ENCODE measurements at regions not wholly inside any gene's neighbourhood (a gene's known extent, or its start where the extent isn't known, plus 50 kb on each side); places are given as distances from the start of the nearest gene placed in this dataset.
"Not testable (repeated sequence)": the region's sequence is repeated elsewhere in the genome, so short reads cannot be mapped to it uniquely, and the experiment has no call there.

DNA sequence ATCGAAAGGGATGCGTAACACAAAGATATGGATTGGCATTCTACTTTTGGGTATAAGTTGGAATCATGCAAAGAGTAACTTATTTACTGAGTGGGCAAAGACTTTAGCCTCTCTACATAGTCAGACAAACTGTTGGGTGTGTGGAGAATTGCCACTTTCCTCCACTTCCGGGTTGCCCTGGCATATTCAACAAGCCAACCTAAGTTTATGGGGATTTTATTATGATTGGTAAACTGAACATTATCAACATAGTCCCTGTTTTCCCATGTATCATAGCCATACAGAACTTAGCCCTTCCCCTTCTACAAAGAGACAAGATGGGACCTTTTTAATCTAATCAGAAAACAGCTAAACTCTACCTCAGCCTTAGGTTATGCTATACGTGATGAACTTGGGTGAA is 121.6 kb downstream of the AGTR2 start:
- DNase-seq = no peak

DNA sequence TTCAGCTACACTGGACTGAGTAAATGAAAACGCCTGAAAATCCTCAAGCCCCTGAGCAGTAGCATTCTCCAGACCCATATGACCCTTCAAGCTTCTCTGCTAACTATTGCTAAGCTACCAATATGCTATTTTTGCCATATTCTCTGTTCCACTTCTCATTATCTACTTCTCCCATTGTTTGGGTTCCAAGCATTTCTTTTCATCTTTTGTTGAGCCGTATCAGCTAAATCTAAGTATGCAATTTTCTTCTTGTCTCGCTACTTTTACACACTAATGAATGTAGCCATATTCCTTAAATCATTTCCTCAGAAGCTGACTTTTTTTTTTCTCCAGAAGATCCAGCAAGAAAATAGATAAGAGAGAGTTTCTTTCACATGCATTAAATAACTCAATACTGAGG is 128.4 kb downstream of the AGTR2 start:
- DNase-seq = no peak

DNA sequence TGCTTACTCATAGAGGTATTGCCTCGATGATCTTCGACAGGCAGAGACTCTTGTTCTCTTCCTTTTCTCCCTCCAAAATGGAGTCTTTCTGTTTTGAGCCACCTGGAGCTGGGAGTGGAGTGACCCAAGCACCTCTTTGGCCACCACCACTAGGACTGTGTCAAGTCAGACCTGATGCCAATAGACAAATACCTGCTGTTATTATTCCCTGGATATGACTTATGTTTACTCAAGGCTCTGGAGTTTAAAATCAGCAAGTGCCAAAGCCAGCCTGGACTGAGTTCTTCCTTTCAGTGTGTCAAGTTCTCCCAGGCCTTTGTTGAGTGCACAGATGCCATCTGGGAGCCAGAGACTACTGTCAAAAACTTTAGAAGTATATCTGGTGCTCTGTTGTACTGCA is 130.2 kb upstream of the SLC6A14 start:
- DNase-seq = no peak

DNA sequence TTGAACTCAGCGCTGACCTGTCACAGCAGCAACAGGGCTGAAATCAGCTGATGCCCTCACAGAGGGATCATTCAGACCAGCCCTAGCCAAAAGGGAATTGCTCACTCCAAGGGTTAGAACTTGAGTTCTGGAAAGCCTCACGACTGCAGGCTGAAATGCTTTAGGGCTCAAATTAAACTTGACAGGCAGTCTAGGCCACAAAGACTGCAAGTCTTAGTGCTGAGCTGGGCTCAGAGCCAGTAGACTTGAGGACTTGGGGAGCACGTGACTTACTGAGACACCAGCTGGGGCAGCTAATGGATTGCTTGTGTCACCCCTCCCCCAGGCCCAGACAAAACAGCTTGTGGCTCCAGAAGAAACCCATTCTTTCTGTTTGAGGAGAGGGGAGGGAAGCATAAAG is 119.0 kb upstream of the SLC6A14 start:
- DNase-seq = no peak

DNA sequence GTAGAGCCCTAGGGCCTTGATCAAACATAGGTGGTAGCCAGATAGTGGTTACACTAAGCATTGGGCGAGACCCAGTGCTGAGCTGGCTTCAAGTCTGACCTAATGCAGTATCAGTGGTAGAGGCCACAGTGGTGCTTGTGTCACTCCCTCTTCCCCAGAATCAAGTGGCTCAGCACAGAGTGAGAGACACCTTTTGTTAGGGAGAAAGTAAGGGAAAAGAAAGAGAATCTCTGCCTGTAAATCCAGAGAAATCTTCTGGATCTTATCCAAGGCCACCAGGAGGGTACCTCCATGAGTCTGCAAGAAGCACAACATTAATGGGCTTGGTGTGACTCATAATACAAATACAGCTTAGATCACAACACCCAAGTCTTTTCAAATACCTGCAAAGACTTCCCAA is 117.7 kb upstream of the SLC6A14 start:
- no peak for DNase-seq

DNA sequence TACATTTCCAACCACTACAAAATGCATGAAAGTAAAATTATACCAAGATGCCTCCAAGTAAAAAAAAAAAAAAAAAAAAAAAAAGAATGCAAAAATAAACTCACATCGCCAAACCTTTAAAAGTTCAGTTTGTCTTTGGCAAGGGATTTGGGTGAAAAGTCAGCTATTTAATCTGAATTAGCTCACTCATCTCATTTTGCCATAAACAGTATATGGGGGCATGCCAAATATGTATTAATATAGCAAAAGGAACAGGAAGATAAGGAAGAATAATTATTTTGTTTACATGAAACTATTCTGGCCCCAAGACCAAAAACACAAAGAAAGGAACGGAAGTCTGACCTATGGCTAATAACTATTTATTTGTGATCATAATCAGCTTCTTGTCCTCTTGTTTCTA is 114.7 kb upstream of the SLC6A14 start:
- no peak for DNase-seq

DNA sequence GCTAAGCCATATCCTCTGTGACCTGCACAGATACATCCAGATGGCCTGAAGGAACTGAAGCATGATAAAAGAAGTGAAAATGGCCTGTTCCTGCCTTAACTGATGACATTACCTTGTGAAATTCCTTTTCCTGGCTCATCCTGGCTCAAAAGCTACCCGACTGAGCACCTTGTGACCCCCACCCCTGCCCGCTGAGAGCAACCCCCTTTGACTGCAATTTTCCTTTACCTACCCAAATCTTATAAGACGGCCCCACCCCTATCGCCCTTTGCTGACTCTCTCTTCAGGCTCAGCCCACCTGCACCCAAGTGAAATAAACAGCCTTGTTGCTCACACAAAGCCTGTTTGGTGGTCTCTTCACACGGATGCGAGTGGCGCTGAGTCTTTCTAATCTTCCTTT is 104.4 kb upstream of the SLC6A14 start:
- not testable (repeated sequence) for DNase-seq

DNA sequence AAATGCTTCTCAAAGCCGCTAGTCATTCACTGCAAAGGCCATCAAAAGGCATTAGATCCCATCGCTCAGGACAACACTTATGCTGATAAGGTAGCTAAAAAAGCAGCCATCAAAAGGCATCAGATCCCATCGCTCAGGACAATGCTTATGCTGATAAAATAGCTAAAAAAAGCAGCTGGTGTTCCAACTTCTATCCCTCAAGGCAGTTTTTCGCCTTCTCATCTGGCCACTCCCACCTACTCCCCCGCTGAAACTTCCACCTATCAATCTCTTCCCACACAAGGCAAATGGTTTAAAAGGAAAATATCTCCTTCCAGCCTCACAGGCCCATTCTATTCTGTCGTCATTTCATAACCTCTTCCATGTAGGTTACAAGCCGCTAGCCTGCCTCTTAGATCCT is 101.6 kb upstream of the SLC6A14 start:
- DNase-seq = not testable (repeated sequence)

DNA sequence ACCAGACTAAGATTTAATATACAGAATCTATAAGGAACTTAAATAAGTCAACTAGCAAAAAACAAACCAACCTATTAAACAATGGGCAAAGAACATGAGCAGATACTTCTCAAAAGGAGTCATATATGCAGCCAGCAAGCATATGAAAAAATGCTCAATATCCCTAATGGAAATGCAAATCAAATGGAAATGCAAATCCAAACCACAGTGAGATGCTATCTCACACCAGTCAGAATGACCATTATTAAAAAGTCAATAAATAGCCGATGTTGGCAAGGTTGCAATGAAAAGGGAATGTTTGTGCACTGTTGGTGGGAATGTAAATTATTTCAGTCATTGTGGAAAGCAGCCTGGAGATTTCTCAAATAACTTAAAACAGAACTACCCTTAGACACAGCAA is 97.0 kb upstream of the SLC6A14 start:
- no peak for DNase-seq

DNA sequence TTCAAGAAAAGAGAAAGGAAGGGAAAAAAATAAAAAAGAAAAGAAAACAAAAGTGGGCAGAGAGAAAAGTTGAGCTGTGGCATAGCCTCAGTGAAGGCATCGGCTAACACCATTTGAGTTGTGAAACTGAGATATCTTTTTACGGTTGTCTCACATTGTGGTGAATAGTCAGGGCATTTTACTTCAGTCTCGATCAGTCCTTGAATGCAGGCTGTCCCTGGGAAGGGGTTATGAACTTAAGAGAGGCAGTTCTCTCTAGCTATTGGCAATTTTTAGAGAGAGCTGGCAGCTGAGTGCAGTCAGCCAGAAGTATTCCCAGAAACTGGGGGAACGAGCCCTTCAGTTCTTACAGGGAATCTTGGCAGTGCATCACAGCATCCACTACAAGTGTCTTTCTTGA is 93.5 kb upstream of the SLC6A14 start:
- DNase-seq = no peak

DNA sequence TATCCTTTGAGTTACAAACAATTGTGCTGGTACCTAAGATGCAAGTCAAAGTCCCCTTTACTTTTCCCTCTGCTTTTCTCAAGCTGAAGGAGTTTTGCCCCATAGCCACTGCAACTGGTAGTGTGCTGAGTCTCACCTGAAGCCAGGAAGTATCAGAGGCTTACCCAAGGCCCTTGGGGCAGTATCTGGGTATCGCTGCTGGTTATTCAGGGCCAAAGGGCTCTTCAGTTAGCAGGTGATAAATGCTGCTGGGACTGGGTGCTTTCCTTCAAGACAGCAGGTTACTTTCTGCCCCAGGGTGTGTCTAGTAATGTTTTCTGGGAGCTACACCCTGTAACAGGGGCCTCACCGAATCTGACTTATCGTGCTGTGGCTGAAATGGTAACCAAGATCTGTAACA is 90.4 kb upstream of the SLC6A14 start:
- DNase-seq = no peak

DNA sequence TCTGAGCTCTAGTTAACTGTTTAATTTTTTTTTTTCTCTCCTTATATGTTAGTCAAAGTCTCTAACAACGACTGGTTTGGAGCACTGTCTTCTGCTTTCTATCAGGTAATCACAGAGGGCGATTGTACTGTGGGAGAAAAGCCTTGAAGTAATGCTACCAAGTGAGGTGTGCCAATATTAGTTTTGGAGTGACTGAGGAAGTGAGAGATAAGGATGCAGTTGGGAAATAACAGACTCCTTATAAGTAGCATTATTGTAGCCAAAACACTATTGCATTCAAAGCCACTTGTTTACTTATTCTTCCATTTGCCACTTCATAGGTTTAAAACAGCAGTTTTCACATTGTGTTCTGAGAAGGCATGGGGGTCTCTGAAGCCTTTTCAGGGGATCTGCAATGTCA is 79.1 kb upstream of the SLC6A14 start:
- DNase-seq = no peak

DNA sequence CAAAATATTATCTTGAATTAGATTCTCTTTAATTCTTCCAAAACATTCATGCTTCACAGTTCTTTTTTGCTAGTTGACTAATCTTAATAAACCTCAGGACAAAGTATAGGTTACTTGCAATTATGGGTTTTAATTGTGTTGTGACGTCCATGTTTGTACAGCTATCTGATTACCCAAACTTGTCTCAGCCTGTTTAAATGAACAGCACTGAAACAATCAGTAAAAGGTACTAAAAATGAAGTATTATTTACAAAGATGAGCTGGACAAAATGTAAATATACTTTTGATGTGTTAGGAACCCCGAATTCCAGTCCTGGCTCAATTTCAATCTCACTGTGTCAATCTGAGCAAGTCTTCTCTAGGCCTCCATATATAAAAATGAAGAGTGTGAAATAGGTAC is 57.4 kb upstream of the SLC6A14 start:
- no peak for DNase-seq

DNA sequence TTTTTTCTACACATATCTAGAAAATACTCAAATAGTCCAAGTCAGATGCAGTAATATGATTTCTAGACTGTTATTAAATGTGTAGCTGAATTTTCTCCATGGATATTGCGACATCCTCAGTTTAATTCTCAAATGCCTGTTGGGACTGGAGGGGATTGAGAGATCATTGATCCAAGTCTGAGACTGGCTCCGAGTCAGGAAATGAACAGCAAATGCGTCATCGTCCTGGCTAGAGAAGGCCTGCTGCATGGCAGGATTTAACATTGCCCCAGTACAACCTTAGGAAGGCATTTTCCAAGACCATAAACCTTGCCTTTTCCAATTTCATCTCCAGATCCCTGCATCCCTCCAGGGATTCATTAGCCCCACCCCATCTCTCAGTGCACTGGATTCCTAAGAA is 56.6 kb upstream of the SLC6A14 start:
- DNase-seq = no peak

DNA sequence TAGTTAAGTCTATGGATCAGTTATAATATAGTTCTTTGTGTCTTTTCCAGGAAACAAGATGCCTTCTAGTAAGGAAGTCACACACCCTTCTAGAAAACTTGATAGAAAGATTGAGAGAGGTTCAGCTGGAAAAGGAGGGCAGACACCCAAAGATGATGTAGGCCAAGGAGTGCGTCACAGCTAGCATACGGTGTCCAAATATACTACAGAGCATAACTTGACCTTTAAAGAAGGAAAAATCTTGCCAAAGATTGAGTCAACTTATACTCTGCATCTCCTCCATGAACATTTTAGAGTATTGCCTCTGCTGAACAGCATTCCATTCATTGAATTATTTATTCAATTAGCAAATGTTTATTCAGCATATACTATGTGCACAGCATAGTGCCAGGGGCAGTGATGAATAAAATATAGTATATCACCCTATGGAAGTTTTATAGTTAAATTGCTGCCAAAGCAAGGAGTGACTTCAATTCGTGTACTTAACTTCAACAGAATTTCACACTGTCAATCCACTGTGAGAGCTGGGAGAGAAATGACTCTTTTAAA is 51.9 kb upstream of the SLC6A14 start:
- no peak for DNase-seq
